ENCODE measurements at regions not wholly inside any gene's neighbourhood (a gene's known extent, or its start where the extent isn't known, plus 50 kb on each side); places are given as distances from the start of the nearest gene placed in this dataset.

DNA sequence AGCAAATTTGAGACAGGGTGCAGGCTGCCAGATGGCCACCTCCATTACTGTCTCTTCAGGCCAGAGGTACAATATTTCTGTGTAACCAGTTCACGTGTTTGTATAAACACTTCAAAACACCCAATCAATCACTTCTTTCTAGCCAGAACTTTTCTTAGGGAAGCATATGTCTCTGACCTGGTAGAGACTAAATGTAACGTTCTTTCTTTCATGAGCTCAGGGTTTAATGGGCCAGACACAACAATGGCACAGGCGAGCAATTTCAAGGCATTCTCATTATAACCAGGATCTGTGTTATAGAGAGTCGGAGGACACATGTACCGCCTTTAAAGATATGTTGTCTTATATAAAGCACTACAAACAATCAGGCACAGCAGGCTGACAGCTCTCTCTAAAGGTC is 1846.4 kb upstream of the PIK3C3 start:
- TF ChIP-seq PHF8 (conservative IDR thresholded peaks at IDR 0.05; ENCODE audit: low read depth, low read length) = no peak
- no peak for TF ChIP-seq CHD2 (IDR thresholded peaks at IDR 0.05; ENCODE audit: low read length)
- TF ChIP-seq RFX5 (IDR thresholded peaks at IDR 0.05; ENCODE audit: borderline replicate concordance, low read depth, low read length) = no peak

Data from H1 (cell line).